SU-DHL-6 (cell line): ENCODE measurements at regions not wholly inside any gene's neighbourhood (a gene's known extent, or its start where the extent isn't known, plus 50 kb on each side); places are given as distances from the start of the nearest gene placed in this dataset.

Experiments
- CTCF ChIP-seq: fragments of 200-600 bp; sonication (generic); IDR thresholded peaks from one replicate; pipeline ENCODE4 v1.5.1; 2017; ENCODE audit warnings: antibody characterized with exemption, mild to moderate bottlenecking, low read length, moderate library complexity; ENCODE audit not compliant: insufficient read depth, poor library complexity, severe bottlenecking
- EZH2phosphoT487 ChIP-seq: fragments of 200-600 bp; sonication (generic), shearing (Covaris generic); conservative IDR thresholded peaks from 2 replicates; pipeline ENCODE4 v1.6.1; 2018; ENCODE audit warnings: mild to moderate bottlenecking, antibody characterized with exemption, low read length, moderate library complexity, mixed read lengths

DNA sequence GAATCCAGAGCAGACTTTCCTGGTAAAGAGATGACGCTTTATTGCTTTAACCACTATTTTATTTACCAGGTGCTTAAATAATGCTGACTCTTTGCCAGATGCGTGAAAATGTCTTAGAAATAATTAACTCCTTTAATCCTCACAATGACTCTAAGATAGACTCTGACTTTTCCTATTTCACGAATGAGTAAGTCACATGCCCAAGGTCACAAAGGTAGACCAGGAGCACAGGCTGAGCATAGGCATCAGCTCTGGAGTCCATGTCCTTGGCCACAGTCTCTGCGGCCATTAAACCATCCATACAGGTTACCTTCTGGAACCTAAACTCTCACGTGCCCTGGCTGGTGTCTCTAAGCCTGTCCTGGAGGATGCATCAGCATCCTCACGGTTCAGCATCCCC is 87.3 kb downstream of the ERCC5 start:
- TF ChIP-seq CTCF = no peak
- TF ChIP-seq EZH2phosphoT487 = no peak
